ENCODE measurements at regions not wholly inside any gene's neighbourhood (a gene's known extent, or its start where the extent isn't known, plus 50 kb on each side); places are given as distances from the start of the nearest gene placed in this dataset.

GRCh38 chr5:24765219-24765618 lies 120.4 kb upstream of the CDH10 start (continued):
- TF ChIP-seq CHD7 (IDR thresholded peaks at IDR 0.05; ENCODE audit: insufficient replicate concordance, low read length) (no peak), MAFK (IDR thresholded peaks at IDR 0.05; ENCODE audit: low read depth, low read length) (no peak; the same call in 1 of the 2 replicates), GTF2F1 (IDR thresholded peaks at IDR 0.05; ENCODE audit: borderline replicate concordance, low read depth, low read length) (no peak), YY1 (IDR thresholded peaks at IDR 0.05; ENCODE audit: low read depth, low read length) (no peak), CEBPB (IDR thresholded peaks at IDR 0.05; ENCODE audit: low read depth, low read length) (no peak), POLR2A (IDR thresholded peaks at IDR 0.05; ENCODE audit: control extremely low read depth in 1 of 2, low read depth in 2 of 2, low read length in 2 of 2) (no peak), SIN3A (conservative IDR thresholded peaks at IDR 0.05 in 1 of 2, IDR thresholded peaks at IDR 0.05 in 1 of 2; ENCODE audit: low read depth in 1 of 2, low read length in 2 of 2) (no peak)

All from H1 (cell line).